ENCODE measurements at regions not wholly inside any gene's neighbourhood (a gene's known extent, or its start where the extent isn't known, plus 50 kb on each side); places are given as distances from the start of the nearest gene placed in this dataset.

DNA sequence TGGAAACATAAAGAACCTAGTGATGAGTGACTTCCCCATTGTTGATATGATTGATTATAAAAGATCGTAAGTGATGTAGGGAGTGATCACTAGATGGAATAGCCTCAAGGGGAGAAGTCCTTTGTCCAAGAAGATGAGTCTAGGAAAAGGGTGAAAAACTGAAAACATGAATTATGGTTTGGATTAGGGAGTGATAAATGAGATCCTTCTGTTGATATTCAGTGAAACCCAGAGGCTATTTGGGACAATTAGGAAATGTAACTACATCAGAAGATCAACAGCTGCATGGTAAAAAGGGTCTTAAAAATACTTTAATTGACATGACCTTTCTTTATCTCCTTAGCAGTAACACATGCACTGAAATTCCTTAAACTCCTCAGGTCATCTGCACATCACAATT lies 124.0 kb upstream of the UNC5C start:
- intact Hi-C loops (cut with micrococcal nuclease), result no loop called here
- Histone ChIP-seq H3K4me3 (ENCODE audit: low read length) (no peak overlapping the region), H3K4me1 (ENCODE audit: control insufficient read depth, insufficient read depth, low read length) (no peaks in the 10 kb centered on the region), H3K27ac (ENCODE audit: low read length) (no peak overlapping the region), H3K27me3 (ENCODE audit: control insufficient read depth, insufficient read depth, low read length) (no peaks in the 10 kb centered on the region), H3K9me3 (ENCODE audit: control insufficient read depth, insufficient read depth, low read length) (no peaks in the 10 kb centered on the region), H3K36me3 (ENCODE audit: control insufficient read depth, insufficient read depth, low read length) (no peaks in the 10 kb centered on the region)
- H3K27ac Mint-ChIP-seq, result no peak overlapping the region
- WGBS (ENCODE audit: insufficient coverage), result 94% methylated on average over 1 of the region's 1 CpG
- no peak overlapping the region for H3K4me3 Mint-ChIP-seq
- ATAC-seq (no peak), DNase-seq (no peak)
- H3K27me3 Mint-ChIP-seq (ENCODE audit: low read depth in 2 of 2), result no peaks in the 10 kb centered on the region
- H3K9me3 Mint-ChIP-seq, result peaks cover 0 to 3% of the 10 kb centered on the region in 2 donors
- no peaks in the 10 kb centered on the region for H3K36me3 Mint-ChIP-seq
- no peaks in the 10 kb centered on the region for H3K4me1 Mint-ChIP-seq
- TF ChIP-seq, protein P1, sequence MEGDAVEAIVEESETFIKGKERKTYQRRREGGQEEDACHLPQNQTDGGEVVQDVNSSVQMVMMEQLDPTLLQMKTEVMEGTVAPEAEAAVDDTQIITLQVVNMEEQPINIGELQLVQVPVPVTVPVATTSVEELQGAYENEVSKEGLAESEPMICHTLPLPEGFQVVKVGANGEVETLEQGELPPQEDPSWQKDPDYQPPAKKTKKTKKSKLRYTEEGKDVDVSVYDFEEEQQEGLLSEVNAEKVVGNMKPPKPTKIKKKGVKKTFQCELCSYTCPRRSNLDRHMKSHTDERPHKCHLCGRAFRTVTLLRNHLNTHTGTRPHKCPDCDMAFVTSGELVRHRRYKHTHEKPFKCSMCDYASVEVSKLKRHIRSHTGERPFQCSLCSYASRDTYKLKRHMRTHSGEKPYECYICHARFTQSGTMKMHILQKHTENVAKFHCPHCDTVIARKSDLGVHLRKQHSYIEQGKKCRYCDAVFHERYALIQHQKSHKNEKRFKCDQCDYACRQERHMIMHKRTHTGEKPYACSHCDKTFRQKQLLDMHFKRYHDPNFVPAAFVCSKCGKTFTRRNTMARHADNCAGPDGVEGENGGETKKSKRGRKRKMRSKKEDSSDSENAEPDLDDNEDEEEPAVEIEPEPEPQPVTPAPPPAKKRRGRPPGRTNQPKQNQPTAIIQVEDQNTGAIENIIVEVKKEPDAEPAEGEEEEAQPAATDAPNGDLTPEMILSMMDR (IDR thresholded peaks at IDR 0.05), result no peak

DNA sequence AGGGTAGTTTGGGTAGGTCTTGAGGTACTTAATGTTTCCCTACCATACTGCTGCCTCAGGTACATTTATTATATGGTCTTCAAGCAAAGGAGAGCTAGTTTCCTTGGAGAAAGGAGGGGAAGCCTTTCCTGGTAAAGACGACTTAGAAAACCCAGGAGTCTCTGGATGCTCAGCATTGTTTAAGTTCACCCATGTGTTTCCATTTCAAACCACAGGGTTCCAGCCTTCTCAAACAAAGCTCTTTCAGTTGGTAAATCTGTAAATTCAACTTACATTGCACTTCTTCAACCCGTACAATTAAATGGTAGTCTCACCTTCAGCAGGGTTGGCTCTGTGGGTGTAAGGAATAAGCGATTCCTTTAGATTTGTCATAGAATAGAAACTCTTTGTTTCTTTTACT lies 111.9 kb upstream of the UNC5C start:
- Mint-ChIP-seq H3K4me3 (no peak overlapping the region), H3K27me3 (ENCODE audit: low read depth in 2 of 2) (no peaks in the 10 kb centered on the region), H3K9me3 (peaks cover 5 to 10% of the 10 kb centered on the region in 2 donors), H3K4me1 (no peaks in the 10 kb centered on the region), H3K36me3 (peaks cover under 1% of the 10 kb centered on the region), H3K27ac (no peak overlapping the region)
- H3K27me3 ChIP-seq (ENCODE audit: control insufficient read depth, insufficient read depth, low read length), result no peaks in the 10 kb centered on the region
- H3K4me3 ChIP-seq (ENCODE audit: low read length), result no peak overlapping the region
- intact Hi-C loops (cut with micrococcal nuclease), result no loop called here
- TF ChIP-seq, protein P1 (IDR thresholded peaks at IDR 0.05), result no peak
- H3K27ac ChIP-seq (ENCODE audit: low read length), result no peak overlapping the region
- no peaks in the 10 kb centered on the region for H3K4me1 ChIP-seq (ENCODE audit: control insufficient read depth, insufficient read depth, low read length)
- no peak for ATAC-seq
- no peaks in the 10 kb centered on the region for H3K36me3 ChIP-seq (ENCODE audit: control insufficient read depth, insufficient read depth, low read length)
- 38% methylated on average over 1 of the region's 3 CpGs for WGBS (ENCODE audit: insufficient coverage)
- no peak for DNase-seq
- no peaks in the 10 kb centered on the region for H3K9me3 ChIP-seq (ENCODE audit: control insufficient read depth, insufficient read depth, low read length)

DNA sequence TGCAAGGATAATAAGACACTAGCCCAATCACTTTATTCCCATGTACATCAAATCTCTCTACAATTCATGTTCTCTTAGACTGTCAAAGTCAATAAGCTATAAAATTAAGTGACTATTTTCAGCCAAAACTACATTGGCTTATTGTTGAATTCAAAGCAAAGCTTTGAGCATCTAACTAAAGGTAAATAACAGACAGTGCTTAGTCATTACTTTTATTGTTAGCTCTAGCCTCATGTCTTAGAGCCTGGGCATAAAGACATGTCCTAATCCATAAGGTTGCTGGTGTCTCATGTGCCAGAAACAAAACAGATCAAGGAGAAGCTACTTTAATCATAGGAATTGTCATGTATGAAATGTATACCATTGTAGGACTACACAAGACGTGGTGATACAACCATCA lies 103.1 kb upstream of the UNC5C start:
- H3K4me3 Mint-ChIP-seq, result no peak overlapping the region
- Histone ChIP-seq H3K4me1 (ENCODE audit: control insufficient read depth, insufficient read depth, low read length) (no peaks in the 10 kb centered on the region), H3K9me3 (ENCODE audit: control insufficient read depth, insufficient read depth, low read length) (no peaks in the 10 kb centered on the region), H3K27me3 (ENCODE audit: control insufficient read depth, insufficient read depth, low read length) (no peaks in the 10 kb centered on the region), H3K4me3 (ENCODE audit: low read length) (no peak overlapping the region), H3K27ac (ENCODE audit: low read length) (no peak overlapping the region), H3K36me3 (ENCODE audit: control insufficient read depth, insufficient read depth, low read length) (no peaks in the 10 kb centered on the region)
- whole genome bisulfite sequencing (ENCODE audit: insufficient coverage), result no CpG with 5 or more reads among the region's 1 CpG
- peaks cover 4 to 8% of the 10 kb centered on the region in 2 donors for H3K9me3 Mint-ChIP-seq
- H3K27me3 Mint-ChIP-seq (ENCODE audit: low read depth in 2 of 2), result no peaks in the 10 kb centered on the region
- ATAC-seq, result no peak
- H3K27ac Mint-ChIP-seq, result no peak overlapping the region
- no peaks in the 10 kb centered on the region for H3K4me1 Mint-ChIP-seq
- peaks cover 7% of the 10 kb centered on the region for H3K36me3 Mint-ChIP-seq
- TF ChIP-seq, protein P1 (IDR thresholded peaks at IDR 0.05), result no peak
- no peak for DNase-seq
- intact Hi-C loops (cut with micrococcal nuclease), result no loop called here

DNA sequence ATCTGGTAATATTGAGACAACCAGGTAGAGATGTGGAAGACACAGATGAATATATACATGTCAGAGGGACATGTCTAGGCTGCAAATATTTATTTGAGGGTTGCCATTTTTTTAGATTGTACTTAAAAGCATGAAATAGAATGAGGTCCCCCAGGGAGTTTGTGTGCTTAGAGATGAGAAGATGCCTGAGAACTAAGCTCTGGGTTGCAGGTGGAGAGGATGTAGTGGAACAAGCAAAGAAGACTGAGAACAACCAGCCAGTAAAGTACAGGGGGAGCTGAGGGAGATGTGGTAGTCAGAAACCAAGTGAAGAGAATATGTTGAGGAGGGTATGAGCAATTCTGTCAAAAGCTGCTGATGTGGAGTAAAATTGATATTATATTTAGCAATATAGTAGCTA lies 95.6 kb upstream of the UNC5C start:
- H3K4me3 ChIP-seq (ENCODE audit: low read length), result no peak overlapping the region
- no peaks in the 10 kb centered on the region for H3K36me3 ChIP-seq (ENCODE audit: control insufficient read depth, insufficient read depth, low read length)
- Mint-ChIP-seq H3K9me3 (no peaks in the 10 kb centered on the region), H3K36me3 (no peaks in the 10 kb centered on the region), H3K4me3 (no peak overlapping the region), H3K27me3 (ENCODE audit: low read depth in 2 of 2) (no peaks in the 10 kb centered on the region), H3K27ac (no peak overlapping the region), H3K4me1 (peaks cover 0 to under 1% of the 10 kb centered on the region in 2 donors)
- no peak for DNase-seq
- ATAC-seq, result no peak
- intact Hi-C loops (cut with micrococcal nuclease), result no loop called here
- no peaks in the 10 kb centered on the region for H3K4me1 ChIP-seq (ENCODE audit: control insufficient read depth, insufficient read depth, low read length)
- no peaks in the 10 kb centered on the region for H3K9me3 ChIP-seq (ENCODE audit: control insufficient read depth, insufficient read depth, low read length)
- TF ChIP-seq, protein P1 (IDR thresholded peaks at IDR 0.05), result no peak
- no peaks in the 10 kb centered on the region for H3K27me3 ChIP-seq (ENCODE audit: control insufficient read depth, insufficient read depth, low read length)
- no peak overlapping the region for H3K27ac ChIP-seq (ENCODE audit: low read length)

Data from natural killer cell (primary cell).